ENCODE measurements at regions not wholly inside any gene's neighbourhood (a gene's known extent, or its start where the extent isn't known, plus 50 kb on each side); places are given as distances from the start of the nearest gene placed in this dataset.

GRCh38 chr5:56344594-56344993, 111.5 kb upstream of the ANKRD55 start:
- Histone ChIP-seq H3K4me1 (peaks cover 0 to under 1% (median under 1%) of the 10 kb centered on the region in 4 donors), H3K4me3 (no peak overlapping the region), H3K27me3 (no peaks in the 10 kb centered on the region), H3K9me3 (no peaks in the 10 kb centered on the region), H3K36me3 (no peaks in the 10 kb centered on the region), H3K27ac (no peak overlapping the region)
- WGBS, 2 donors = 92 to 96% methylated on average over 1 of the region's 1 CpG
- TF ChIP-seq EP300 (IDR thresholded peaks at IDR 0.05) (no peak), POLR2A (IDR thresholded peaks at IDR 0.05) (no peak), CTCF (IDR thresholded peaks at IDR 0.05) (no peak), POLR2AphosphoS5 (IDR thresholded peaks at IDR 0.05) (no peak)
- no peak for ATAC-seq (ENCODE audit: low FRiP score in 2 of 2)
- DNase-seq = no peak

- Histone ChIP-seq H3K27me3 (no peaks in the 10 kb centered on the region), H3K27ac (no peak overlapping the region), H3K36me3 (no peaks in the 10 kb centered on the region), H3K4me3 (no peak overlapping the region), H3K9me3 (no peaks in the 10 kb centered on the region), H3K4me1 (no peaks in the 10 kb centered on the region)
- ATAC-seq (ENCODE audit: low FRiP score in 2 of 2) = no peak
- WGBS, 2 donors = 85 to 97% methylated on average over 2 of the region's 2 CpGs
- TF ChIP-seq EP300 (IDR thresholded peaks at IDR 0.05) = no peak
- no peak for TF ChIP-seq POLR2A (IDR thresholded peaks at IDR 0.05)
- no peak for TF ChIP-seq POLR2AphosphoS5 (IDR thresholded peaks at IDR 0.05)
- TF ChIP-seq CTCF (IDR thresholded peaks at IDR 0.05) = no peak
- DNase-seq = no peak
Measured at GRCh38 chr5:56343988-56344387, 110.9 kb upstream of the ANKRD55 start.

GRCh38 chr5:56342616-56343015, 109.5 kb upstream of the ANKRD55 start:
- Histone ChIP-seq H3K36me3 (no peaks in the 10 kb centered on the region), H3K9me3 (no peaks in the 10 kb centered on the region), H3K27ac (no peak overlapping the region), H3K27me3 (no peaks in the 10 kb centered on the region), H3K4me3 (no peak overlapping the region), H3K4me1 (no peaks in the 10 kb centered on the region)
- TF ChIP-seq POLR2AphosphoS5 (IDR thresholded peaks at IDR 0.05) (no peak), EP300 (IDR thresholded peaks at IDR 0.05) (no peak), POLR2A (IDR thresholded peaks at IDR 0.05) (no peak)
- ATAC-seq (ENCODE audit: low FRiP score in 2 of 2) = no peak
- no peak for DNase-seq
- WGBS, 2 donors = 90 to 94% methylated on average over 3 of the region's 3 CpGs

- Histone ChIP-seq H3K36me3 (no peaks in the 10 kb centered on the region), H3K27me3 (no peaks in the 10 kb centered on the region), H3K4me1 (no peaks in the 10 kb centered on the region), H3K4me3 (no peak overlapping the region), H3K27ac (no peak overlapping the region), H3K9me3 (peaks cover 0 to under 1% (median 0%) of the 10 kb centered on the region in 4 donors)
- DNase-seq (no peak), ATAC-seq (ENCODE audit: low FRiP score in 2 of 2) (no peak)
- no peak for TF ChIP-seq POLR2AphosphoS5 (IDR thresholded peaks at IDR 0.05)
- 83 to 84% methylated on average over 3 of the region's 3 CpGs for WGBS, 2 donors
Measured at GRCh38 chr5:56340196-56340980, 107.3 kb upstream of the ANKRD55 start.

- H3K36me3 ChIP-seq = no peaks in the 10 kb centered on the region
- H3K4me1 ChIP-seq = no peaks in the 10 kb centered on the region
- H3K9me3 ChIP-seq = peaks cover 0 to 7% (median 0%) of the 10 kb centered on the region in 4 donors
- ATAC-seq (ENCODE audit: low FRiP score in 2 of 2) (no peak), DNase-seq (no peak)
- no peaks in the 10 kb centered on the region for H3K27me3 ChIP-seq
- TF ChIP-seq EP300 (IDR thresholded peaks at IDR 0.05) = no peak
- TF ChIP-seq CTCF (IDR thresholded peaks at IDR 0.05) = no peak
- no peak for TF ChIP-seq POLR2A (IDR thresholded peaks at IDR 0.05)
- no peak for TF ChIP-seq POLR2AphosphoS5 (IDR thresholded peaks at IDR 0.05)
- no peak overlapping the region for H3K27ac ChIP-seq
- 79 to 91% methylated on average over 4 of the region's 4 CpGs for WGBS, 2 donors
- no peak overlapping the region for H3K4me3 ChIP-seq
Measured at GRCh38 chr5:56339732-56340131, 106.6 kb upstream of the ANKRD55 start.

All from upper lobe of left lung (tissue), 6 donors.